T-helper 2 cell treated with Interferon-gamma antibody and Interleukin-4, amounts not matched to agents 100 ng/mL and 5 ng/mL, for 36 hours (primary cell): ENCODE measurements at regions not wholly inside any gene's neighbourhood (a gene's known extent, or its start where the extent isn't known, plus 50 kb on each side); places are given as distances from the start of the nearest gene placed in this dataset.
"Not testable (repeated sequence)": the region's sequence is repeated elsewhere in the genome, so short reads cannot be mapped to it uniquely, and the experiment has no call there.

Source experiments
- intact Hi-C: fragments of 100-400 bp; cut with micrococcal nuclease; formaldehyde crosslinking; loops from one replicate; pipeline ENCODE4 v1.15.1; 2023

- intact Hi-C loops = no loop called here
These were observed 277.8 kb downstream of the LTN1 start for GRCh38 chr21:28714777-28715464.

GRCh38 chr21:28712411-28712810 is 280.3 kb downstream of the LTN1 start:
- intact Hi-C loops = no loop called here

- intact Hi-C loops = no loop called here
These were observed 287.1 kb downstream of the LTN1 start for GRCh38 chr21:28705616-28706015.

- intact Hi-C loops = no loop called here
These were observed 287.9 kb downstream of the LTN1 start for GRCh38 chr21:28704746-28705145.

GRCh38 chr21:28703861-28704260 is 288.8 kb downstream of the LTN1 start:
- intact Hi-C loops = no loop called here

GRCh38 chr21:28699596-28700259 is 292.9 kb downstream of the LTN1 start:
- intact Hi-C loops = no loop called here

GRCh38 chr21:28699186-28699585 is 293.5 kb downstream of the LTN1 start:
- intact Hi-C loops = no loop called here

GRCh38 chr21:28696844-28697410 is 295.8 kb downstream of the LTN1 start:
- intact Hi-C loops = no loop called here

- intact Hi-C loops = no loop called here
These were observed 299.2 kb downstream of the LTN1 start for GRCh38 chr21:28693476-28693875.

GRCh38 chr21:28690196-28690595 is 302.5 kb downstream of the LTN1 start:
- intact Hi-C loops = no loop called here

- intact Hi-C loops = no loop called here
These were observed 304.3 kb downstream of the LTN1 start for GRCh38 chr21:28688381-28688780.

GRCh38 chr21:28687586-28687985 is 305.1 kb downstream of the LTN1 start:
- intact Hi-C loops = no loop called here

GRCh38 chr21:28683982-28684752 is 308.5 kb downstream of the LTN1 start:
- intact Hi-C loops = no loop called here

- intact Hi-C loops = not testable (repeated sequence)
These were observed 309.8 kb downstream of the LTN1 start for GRCh38 chr21:28682884-28683283.

GRCh38 chr21:28677096-28677495 is 315.6 kb downstream of the LTN1 start:
- intact Hi-C loops = not testable (repeated sequence)

- intact Hi-C loops = no loop called here
These were observed 317.2 kb downstream of the LTN1 start for GRCh38 chr21:28675331-28676041.

- intact Hi-C loops = no loop called here
These were observed 317.9 kb downstream of the LTN1 start for GRCh38 chr21:28674763-28675162.

- intact Hi-C loops = no loop called here
These were observed 321.0 kb downstream of the LTN1 start for GRCh38 chr21:28671549-28672195.

GRCh38 chr21:28669971-28670653 is 322.6 kb downstream of the LTN1 start:
- intact Hi-C loops = no loop called here

GRCh38 chr21:28669321-28669720 is 323.4 kb downstream of the LTN1 start:
- intact Hi-C loops = no loop called here
